GM23338 (cell line): ENCODE measurements at regions not wholly inside any gene's neighbourhood (a gene's known extent, or its start where the extent isn't known, plus 50 kb on each side); places are given as distances from the start of the nearest gene placed in this dataset.

Experiments
- ATAC-seq: fragments of 200-7000 bp; cut with Tn5 transposase; 3 replicates; pipeline ENCODE4 v1.9.1; 2020
- DNase-seq: peaks from one replicate; pipeline ENCODE4 v3.0.0-alpha.2; 2015; ENCODE audit warnings: low spot score
- H2AFZ ChIP-seq: fragments of 200-600 bp; sonication (generic); 2 replicates; pipeline ENCODE4 v1.8.0; 2016; ENCODE audit warnings: antibody characterized with exemption, mild to moderate bottlenecking, moderate library complexity
- H3F3A ChIP-seq: fragments of 200-600 bp; sonication (generic); replicated peaks from 2 replicates; pipeline ENCODE4 v1.8.0; 2017; ENCODE audit warnings: antibody characterized with exemption, mixed run types, low read depth
- H3K27ac ChIP-seq: fragments of 200-600 bp; sonication (generic); 2 replicates; pipeline ENCODE4 v1.6.1; 2016; ENCODE audit warnings: low read depth
- H3K27me3 ChIP-seq: fragments of 200-600 bp; sonication (generic); 2 replicates; pipeline ENCODE4 v1.8.0; 2016; ENCODE audit warnings: mild to moderate bottlenecking, mixed run types, moderate library complexity; ENCODE audit not compliant: insufficient read depth
- H3K36me3 ChIP-seq: fragments of 200-600 bp; sonication (generic); 2 replicates; pipeline ENCODE4 v1.8.0; 2016; ENCODE audit warnings: mild to moderate bottlenecking; ENCODE audit not compliant: insufficient read depth
- H3K4me1 ChIP-seq: fragments of 200-600 bp; sonication (generic); 2 replicates; pipeline ENCODE4 v1.8.0; 2016; ENCODE audit warnings: mild to moderate bottlenecking, moderate library complexity; ENCODE audit not compliant: insufficient read depth
- H3K4me2 ChIP-seq: fragments of 200-600 bp; sonication (generic); 2 replicates; pipeline ENCODE4 v1.7.1; 2017; ENCODE audit warnings: mixed run types
- H3K4me3 ChIP-seq: fragments of 200-600 bp; sonication (generic); 2 replicates; pipeline ENCODE4 v1.6.1; 2016; ENCODE audit warnings: mixed run types
- H3K79me2 ChIP-seq: fragments of 200-600 bp; sonication (generic); replicated peaks from 2 replicates; pipeline ENCODE4 v1.8.0; 2017; ENCODE audit warnings: mild to moderate bottlenecking; ENCODE audit not compliant: insufficient read depth
- H3K9me2 ChIP-seq: fragments of 200-600 bp; sonication (generic); 2 replicates; pipeline ENCODE4 v1.8.0; 2017; ENCODE audit not compliant: insufficient read depth
- H4K20me1 ChIP-seq: fragments of 200-600 bp; sonication (generic); replicated peaks from 2 replicates; pipeline ENCODE4 v1.8.0; 2017; ENCODE audit warnings: mild to moderate bottlenecking; ENCODE audit not compliant: insufficient read depth
- H3K27ac Mint-ChIP-seq: 2 replicates; pipeline ENCODE4 v1.8.0; 2020; ENCODE audit warnings: inconsistent platforms, mild to moderate bottlenecking, moderate library complexity, mixed read lengths
- H3K27me3 Mint-ChIP-seq: 3 replicates; pipeline ENCODE4 v1.8.0; 2022; ENCODE audit warnings: low read depth, mild to moderate bottlenecking, moderate library complexity, mixed read lengths, inconsistent platforms; ENCODE audit not compliant: insufficient read depth, poor library complexity
- H3K36me3 Mint-ChIP-seq: 3 replicates; pipeline ENCODE4 v1.8.0; 2021; ENCODE audit warnings: low read depth, mild to moderate bottlenecking, inconsistent platforms, moderate library complexity, mixed read lengths
- H3K4me1 Mint-ChIP-seq: 3 replicates; pipeline ENCODE4 v1.8.0; 2020; ENCODE audit warnings: mild to moderate bottlenecking, inconsistent platforms, mixed read lengths
- H3K4me3 Mint-ChIP-seq: 3 replicates; pipeline ENCODE4 v1.8.0; 2021; ENCODE audit warnings: moderate library complexity, mild to moderate bottlenecking, inconsistent platforms, mixed read lengths
- H3K9me3 Mint-ChIP-seq: 3 replicates; pipeline ENCODE4 v1.8.0; 2020; ENCODE audit warnings: moderate library complexity, mild to moderate bottlenecking, inconsistent platforms, mixed read lengths
- CREB1 ChIP-seq: fragments of 250-450 bp; sonication (Bioruptor Pico); IDR thresholded peaks from 2 replicates; pipeline ENCODE4 v1.5.0; 2020; ENCODE audit warnings: low read depth, mild to moderate bottlenecking, moderate library complexity
- EZH2 ChIP-seq: fragments of 200-600 bp; sonication (generic); IDR thresholded peaks from one replicate; pipeline ENCODE4 v1.8.0; 2017; ENCODE audit warnings: antibody characterized with exemption, mild to moderate bottlenecking, low read depth; ENCODE audit not compliant: unreplicated experiment
- JUNB ChIP-seq: IDR thresholded peaks from one replicate; pipeline ENCODE4 v1.6.1; 2016; ENCODE audit warnings: antibody characterized with exemption; ENCODE audit not compliant: unreplicated experiment
- NANOG ChIP-seq: IDR thresholded peaks from 2 replicates; pipeline ENCODE4 v1.6.1; 2016; ENCODE audit warnings: antibody characterized with exemption, borderline replicate concordance
- STAT1 ChIP-seq: IDR thresholded peaks from one replicate; pipeline ENCODE4 v1.6.1; 2016; ENCODE audit warnings: antibody characterized with exemption; ENCODE audit not compliant: unreplicated experiment
- ZNF331 ChIP-seq: fragments of 250-450 bp; sonication (Bioruptor Pico); IDR thresholded peaks from 2 replicates; pipeline ENCODE4 v1.5.0; 2020; ENCODE audit warnings: low read depth, mild to moderate bottlenecking, moderate library complexity
- TF ChIP-seq, protein P1 (sequence below), 2 experiments: fragments of 200-600 bp in 1 of 2; sonication (generic) in 1 of 2; conservative IDR thresholded peaks; 2 replicates each; pipeline versions ENCODE4 v1.5.1 to v1.6.1; 2016 to 2017; ENCODE audit warnings: antibody characterized with exemption in 2 of 2, low read depth in 2 of 2, mild to moderate bottlenecking in 2 of 2, moderate library complexity in 1 of 2
- TF ChIP-seq, protein P2 (sequence below): IDR thresholded peaks from 2 replicates; pipeline ENCODE4 v1.6.1; 2016; ENCODE audit warnings: antibody characterized with exemption
- TF ChIP-seq, protein P3 (sequence below): fragments of 250-450 bp; sonication (Bioruptor Pico); IDR thresholded peaks from 2 replicates; pipeline ENCODE4 v1.5.0; 2020; ENCODE audit warnings: mild to moderate bottlenecking, moderate library complexity

DNA sequence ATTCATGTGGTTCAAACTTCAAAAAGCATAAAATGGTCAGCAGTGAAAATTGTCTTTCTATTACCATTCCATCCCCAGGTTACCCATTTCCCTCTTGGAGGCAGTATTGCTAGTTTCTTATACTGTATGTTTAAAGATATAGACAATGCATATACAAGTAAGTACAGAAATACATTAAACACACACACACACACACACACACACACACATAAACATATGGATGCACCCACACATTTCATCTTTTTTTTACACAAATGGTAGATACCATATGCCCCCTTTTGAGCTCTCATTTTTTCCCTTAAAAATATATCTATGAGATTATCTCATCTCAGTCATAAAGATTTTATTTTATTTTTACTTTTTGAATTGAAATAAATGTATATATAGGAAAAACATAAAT, 79.7 kb downstream of the NEUROD6 start (continued):
- TF ChIP-seq, protein P1, sequence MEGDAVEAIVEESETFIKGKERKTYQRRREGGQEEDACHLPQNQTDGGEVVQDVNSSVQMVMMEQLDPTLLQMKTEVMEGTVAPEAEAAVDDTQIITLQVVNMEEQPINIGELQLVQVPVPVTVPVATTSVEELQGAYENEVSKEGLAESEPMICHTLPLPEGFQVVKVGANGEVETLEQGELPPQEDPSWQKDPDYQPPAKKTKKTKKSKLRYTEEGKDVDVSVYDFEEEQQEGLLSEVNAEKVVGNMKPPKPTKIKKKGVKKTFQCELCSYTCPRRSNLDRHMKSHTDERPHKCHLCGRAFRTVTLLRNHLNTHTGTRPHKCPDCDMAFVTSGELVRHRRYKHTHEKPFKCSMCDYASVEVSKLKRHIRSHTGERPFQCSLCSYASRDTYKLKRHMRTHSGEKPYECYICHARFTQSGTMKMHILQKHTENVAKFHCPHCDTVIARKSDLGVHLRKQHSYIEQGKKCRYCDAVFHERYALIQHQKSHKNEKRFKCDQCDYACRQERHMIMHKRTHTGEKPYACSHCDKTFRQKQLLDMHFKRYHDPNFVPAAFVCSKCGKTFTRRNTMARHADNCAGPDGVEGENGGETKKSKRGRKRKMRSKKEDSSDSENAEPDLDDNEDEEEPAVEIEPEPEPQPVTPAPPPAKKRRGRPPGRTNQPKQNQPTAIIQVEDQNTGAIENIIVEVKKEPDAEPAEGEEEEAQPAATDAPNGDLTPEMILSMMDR (conservative IDR thresholded peaks at IDR 0.05; ENCODE audit: low read depth in 2 of 2) = no peak
- TF ChIP-seq EZH2 (no peak), CREB1 (no peak), NANOG (no peak)

DNA sequence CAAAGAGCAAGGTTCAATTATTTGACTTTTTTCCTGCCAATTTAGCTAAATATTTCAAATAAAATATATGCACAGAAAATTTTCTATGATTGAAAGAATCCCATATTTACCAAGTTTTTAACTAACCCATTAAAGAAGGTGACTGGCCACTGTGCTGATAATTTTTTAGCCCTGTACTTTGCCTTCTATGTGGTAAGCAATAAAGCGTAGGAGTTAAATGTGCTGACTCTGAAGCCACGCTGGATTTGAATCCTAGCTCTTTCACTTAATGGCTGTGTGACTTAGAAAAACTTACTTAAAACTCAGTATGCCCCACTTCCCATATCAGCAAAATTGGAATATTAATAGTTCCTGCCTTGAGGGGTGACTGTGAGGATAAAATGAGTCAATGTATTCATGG, 82.1 kb downstream of the NEUROD6 start:
- H3K36me3 ChIP-seq = no peaks in the 10 kb centered on the region
- H3K4me3 Mint-ChIP-seq = no peak overlapping the region
- H3K9me3 Mint-ChIP-seq = no peaks in the 10 kb centered on the region
- ATAC-seq = no peak
- no peak overlapping the region for H2AFZ ChIP-seq
- H3K27ac Mint-ChIP-seq = no peak overlapping the region
- H3K9me2 ChIP-seq = no peaks in the 10 kb centered on the region
- no peak overlapping the region for H3K27ac ChIP-seq
- no peaks in the 10 kb centered on the region for H3K79me2 ChIP-seq
- no peak for DNase-seq
- peaks cover 20% of the 10 kb centered on the region for H3K4me1 ChIP-seq
- no peaks in the 10 kb centered on the region for H3K27me3 ChIP-seq
- no peaks in the 10 kb centered on the region for H3F3A ChIP-seq
- no peak overlapping the region for H3K4me2 ChIP-seq
- H4K20me1 ChIP-seq = no peaks in the 10 kb centered on the region
- H3K4me1 Mint-ChIP-seq = peaks cover 15% of the 10 kb centered on the region
- H3K27me3 Mint-ChIP-seq = peaks cover 2% of the 10 kb centered on the region
- H3K4me3 ChIP-seq = no peak overlapping the region
- TF ChIP-seq STAT1 (no peak), ZNF331 (no peak), NANOG (no peak), JUNB (no peak)
- TF ChIP-seq, protein P2, sequence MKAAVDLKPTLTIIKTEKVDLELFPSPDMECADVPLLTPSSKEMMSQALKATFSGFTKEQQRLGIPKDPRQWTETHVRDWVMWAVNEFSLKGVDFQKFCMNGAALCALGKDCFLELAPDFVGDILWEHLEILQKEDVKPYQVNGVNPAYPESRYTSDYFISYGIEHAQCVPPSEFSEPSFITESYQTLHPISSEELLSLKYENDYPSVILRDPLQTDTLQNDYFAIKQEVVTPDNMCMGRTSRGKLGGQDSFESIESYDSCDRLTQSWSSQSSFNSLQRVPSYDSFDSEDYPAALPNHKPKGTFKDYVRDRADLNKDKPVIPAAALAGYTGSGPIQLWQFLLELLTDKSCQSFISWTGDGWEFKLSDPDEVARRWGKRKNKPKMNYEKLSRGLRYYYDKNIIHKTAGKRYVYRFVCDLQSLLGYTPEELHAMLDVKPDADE = no peak
- no peaks in the 10 kb centered on the region for H3K36me3 Mint-ChIP-seq

DNA sequence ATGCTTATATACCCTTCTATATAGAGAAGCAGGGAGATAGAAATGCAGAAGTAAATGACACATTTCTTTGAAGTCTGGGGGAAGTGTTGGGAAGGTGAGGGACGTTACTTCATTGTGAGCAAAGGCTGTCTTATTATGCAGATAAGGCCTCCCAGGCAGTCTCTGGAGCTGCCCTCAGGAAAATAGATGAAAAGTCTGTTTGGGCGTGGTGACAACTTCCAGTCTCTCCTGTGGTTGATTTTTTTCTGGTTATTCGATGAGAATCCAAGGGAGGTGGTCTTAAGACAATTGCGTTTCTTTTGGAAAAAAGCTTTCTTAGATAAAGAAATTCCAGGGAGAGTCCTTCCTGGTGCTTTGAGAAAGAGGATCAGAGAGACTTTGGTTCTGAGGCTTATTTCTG, 84.0 kb downstream of the NEUROD6 start:
- DNase-seq = no peak
- H4K20me1 ChIP-seq = no peaks in the 10 kb centered on the region

More for the DNA sequence above, 84.0 kb downstream of the NEUROD6 start:
- no peak overlapping the region for H3K27ac ChIP-seq
- H3K79me2 ChIP-seq = no peaks in the 10 kb centered on the region
- H3K4me1 ChIP-seq = peaks cover 26% of the 10 kb centered on the region
- no peaks in the 10 kb centered on the region for H3F3A ChIP-seq
- no peak overlapping the region for H3K4me2 ChIP-seq
- H3K4me3 Mint-ChIP-seq = no peak overlapping the region
- TF ChIP-seq NANOG (no peak), JUNB (no peak)
- TF ChIP-seq, protein P1 (conservative IDR thresholded peaks at IDR 0.05; ENCODE audit: low read depth in 2 of 2) = no peak
- TF ChIP-seq, protein P3, sequence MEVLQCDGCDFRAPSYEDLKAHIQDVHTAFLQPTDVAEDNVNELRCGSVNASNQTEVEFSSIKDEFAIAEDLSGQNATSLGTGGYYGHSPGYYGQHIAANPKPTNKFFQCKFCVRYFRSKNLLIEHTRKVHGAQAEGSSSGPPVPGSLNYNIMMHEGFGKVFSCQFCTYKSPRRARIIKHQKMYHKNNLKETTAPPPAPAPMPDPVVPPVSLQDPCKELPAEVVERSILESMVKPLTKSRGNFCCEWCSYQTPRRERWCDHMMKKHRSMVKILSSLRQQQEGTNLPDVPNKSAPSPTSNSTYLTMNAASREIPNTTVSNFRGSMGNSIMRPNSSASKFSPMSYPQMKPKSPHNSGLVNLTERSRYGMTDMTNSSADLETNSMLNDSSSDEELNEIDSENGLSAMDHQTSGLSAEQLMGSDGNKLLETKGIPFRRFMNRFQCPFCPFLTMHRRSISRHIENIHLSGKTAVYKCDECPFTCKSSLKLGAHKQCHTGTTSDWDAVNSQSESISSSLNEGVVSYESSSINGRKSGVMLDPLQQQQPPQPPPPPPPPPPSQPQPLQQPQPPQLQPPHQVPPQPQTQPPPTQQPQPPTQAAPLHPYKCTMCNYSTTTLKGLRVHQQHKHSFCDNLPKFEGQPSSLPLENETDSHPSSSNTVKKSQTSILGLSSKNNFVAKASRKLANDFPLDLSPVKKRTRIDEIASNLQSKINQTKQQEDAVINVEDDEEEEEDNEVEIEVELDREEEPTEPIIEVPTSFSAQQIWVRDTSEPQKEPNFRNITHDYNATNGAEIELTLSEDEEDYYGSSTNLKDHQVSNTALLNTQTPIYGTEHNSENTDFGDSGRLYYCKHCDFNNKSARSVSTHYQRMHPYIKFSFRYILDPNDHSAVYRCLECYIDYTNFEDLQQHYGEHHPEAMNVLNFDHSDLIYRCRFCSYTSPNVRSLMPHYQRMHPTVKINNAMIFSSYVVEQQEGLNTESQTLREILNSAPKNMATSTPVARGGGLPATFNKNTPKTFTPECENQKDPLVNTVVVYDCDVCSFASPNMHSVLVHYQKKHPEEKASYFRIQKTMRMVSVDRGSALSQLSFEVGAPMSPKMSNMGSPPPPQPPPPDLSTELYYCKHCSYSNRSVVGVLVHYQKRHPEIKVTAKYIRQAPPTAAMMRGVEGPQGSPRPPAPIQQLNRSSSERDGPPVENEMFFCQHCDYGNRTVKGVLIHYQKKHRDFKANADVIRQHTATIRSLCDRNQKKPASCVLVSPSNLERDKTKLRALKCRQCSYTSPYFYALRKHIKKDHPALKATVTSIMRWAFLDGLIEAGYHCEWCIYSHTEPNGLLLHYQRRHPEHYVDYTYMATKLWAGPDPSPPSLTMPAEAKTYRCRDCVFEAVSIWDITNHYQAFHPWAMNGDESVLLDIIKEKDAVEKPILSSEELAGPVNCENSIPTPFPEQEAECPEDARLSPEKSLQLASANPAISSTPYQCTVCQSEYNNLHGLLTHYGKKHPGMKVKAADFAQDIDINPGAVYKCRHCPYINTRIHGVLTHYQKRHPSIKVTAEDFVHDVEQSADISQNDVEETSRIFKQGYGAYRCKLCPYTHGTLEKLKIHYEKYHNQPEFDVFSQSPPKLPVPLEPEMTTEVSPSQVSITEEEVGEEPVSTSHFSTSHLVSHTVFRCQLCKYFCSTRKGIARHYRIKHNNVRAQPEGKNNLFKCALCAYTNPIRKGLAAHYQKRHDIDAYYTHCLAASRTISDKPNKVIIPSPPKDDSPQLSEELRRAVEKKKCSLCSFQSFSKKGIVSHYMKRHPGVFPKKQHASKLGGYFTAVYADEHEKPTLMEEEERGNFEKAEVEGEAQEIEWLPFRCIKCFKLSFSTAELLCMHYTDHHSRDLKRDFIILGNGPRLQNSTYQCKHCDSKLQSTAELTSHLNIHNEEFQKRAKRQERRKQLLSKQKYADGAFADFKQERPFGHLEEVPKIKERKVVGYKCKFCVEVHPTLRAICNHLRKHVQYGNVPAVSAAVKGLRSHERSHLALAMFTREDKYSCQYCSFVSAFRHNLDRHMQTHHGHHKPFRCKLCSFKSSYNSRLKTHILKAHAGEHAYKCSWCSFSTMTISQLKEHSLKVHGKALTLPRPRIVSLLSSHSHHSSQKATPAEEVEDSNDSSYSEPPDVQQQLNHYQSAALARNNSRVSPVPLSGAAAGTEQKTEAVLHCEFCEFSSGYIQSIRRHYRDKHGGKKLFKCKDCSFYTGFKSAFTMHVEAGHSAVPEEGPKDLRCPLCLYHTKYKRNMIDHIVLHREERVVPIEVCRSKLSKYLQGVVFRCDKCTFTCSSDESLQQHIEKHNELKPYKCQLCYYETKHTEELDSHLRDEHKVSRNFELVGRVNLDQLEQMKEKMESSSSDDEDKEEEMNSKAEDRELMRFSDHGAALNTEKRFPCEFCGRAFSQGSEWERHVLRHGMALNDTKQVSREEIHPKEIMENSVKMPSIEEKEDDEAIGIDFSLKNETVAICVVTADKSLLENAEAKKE (CRISPR knock-in tag) = no peak
- no peaks in the 10 kb centered on the region for H3K27me3 ChIP-seq
- H3K27me3 Mint-ChIP-seq = peaks cover 2% of the 10 kb centered on the region
- no peak; the same call in 2 of the 3 replicates for ATAC-seq
- no peak overlapping the region for H2AFZ ChIP-seq
- H3K4me1 Mint-ChIP-seq = peaks cover 24% of the 10 kb centered on the region
- no peaks in the 10 kb centered on the region for H3K36me3 Mint-ChIP-seq
- H3K36me3 ChIP-seq = no peaks in the 10 kb centered on the region
- H3K9me2 ChIP-seq = no peaks in the 10 kb centered on the region
- no peak overlapping the region for H3K27ac Mint-ChIP-seq
- no peaks in the 10 kb centered on the region for H3K9me3 Mint-ChIP-seq
- H3K4me3 ChIP-seq = no peak overlapping the region
